SU-DHL-6 (cell line): ENCODE measurements at regions not wholly inside any gene's neighbourhood (a gene's known extent, or its start where the extent isn't known, plus 50 kb on each side); places are given as distances from the start of the nearest gene placed in this dataset.

Source experiments
- H2AFZ ChIP-seq: fragments of 200-600 bp; sonication (generic); 2 replicates; pipeline ENCODE4 v1.6.1; 2014; ENCODE audit warnings: low read depth, mild to moderate bottlenecking, moderate library complexity, mixed read lengths, antibody characterized with exemption, low read length; ENCODE audit not compliant: severe bottlenecking
- H3F3A ChIP-seq: fragments of 200-600 bp; shearing (Covaris generic); 2 replicates; pipeline ENCODE4 v1.6.0; 2016; ENCODE audit warnings: antibody characterized with exemption, mild to moderate bottlenecking; ENCODE audit not compliant: insufficient read depth
- H3K27ac ChIP-seq: fragments of 200-600 bp; sonication (generic); 2 replicates; pipeline ENCODE4 v1.5.1; 2016; ENCODE audit warnings: low read depth, mild to moderate bottlenecking, low read length, moderate library complexity, mixed read lengths
- H3K27me3 ChIP-seq: fragments of 200-600 bp; sonication (generic), shearing (Covaris generic); 2 replicates; pipeline ENCODE4 v1.6.0; 2014; ENCODE audit warnings: mild to moderate bottlenecking, low read length
- H3K36me3 ChIP-seq: fragments of 200-600 bp; sonication (generic); 2 replicates; pipeline ENCODE4 v1.6.1; 2014; ENCODE audit warnings: mild to moderate bottlenecking, low read length, mixed read lengths
- H3K4me2 ChIP-seq: fragments of 300-600, 200-600 bp; shearing (Covaris generic), sonication (generic); 2 replicates; pipeline ENCODE4 v1.6.0; 2014; ENCODE audit warnings: low read length, low read depth, mild to moderate bottlenecking; ENCODE audit not compliant: poor library complexity, severe bottlenecking
- H3K4me3 ChIP-seq: fragments of 200-600 bp; sonication (generic); 2 replicates; pipeline ENCODE4 v1.5.1; 2014; ENCODE audit warnings: antibody characterized with exemption, low read length, mild to moderate bottlenecking, mixed read lengths; ENCODE audit not compliant: insufficient read depth, poor library complexity, severe bottlenecking
- H3K79me2 ChIP-seq: fragments of 200-600 bp; sonication (generic); 2 replicates; pipeline ENCODE4 v1.6.1; 2014; ENCODE audit warnings: mild to moderate bottlenecking, low read length, moderate library complexity; ENCODE audit not compliant: insufficient read depth
- H3K9ac ChIP-seq: fragments of 200-600 bp; sonication (generic); 2 replicates; pipeline ENCODE4 v1.7.0; 2014; ENCODE audit warnings: mild to moderate bottlenecking, low read length
- H3K9me2 ChIP-seq: fragments of 200-600 bp; sonication (generic); replicated peaks from 2 replicates; pipeline ENCODE4 v1.6.1; 2014; ENCODE audit warnings: low read length; ENCODE audit not compliant: insufficient read depth
- H3K9me3 ChIP-seq: fragments of 200-600 bp; sonication (generic); 2 replicates; pipeline ENCODE4 v1.6.1; 2014; ENCODE audit warnings: low read length, mixed read lengths; ENCODE audit not compliant: insufficient read depth
- H4K20me1 ChIP-seq: fragments of 200-600 bp; sonication (generic); 2 replicates; pipeline ENCODE4 v1.6.1; 2014; ENCODE audit warnings: low read depth, mild to moderate bottlenecking, antibody characterized with exemption, low read length, moderate library complexity, mixed read lengths
- CTCF ChIP-seq: fragments of 200-600 bp; sonication (generic); IDR thresholded peaks from one replicate; pipeline ENCODE4 v1.5.1; 2017; ENCODE audit warnings: antibody characterized with exemption, mild to moderate bottlenecking, low read length, moderate library complexity; ENCODE audit not compliant: insufficient read depth, poor library complexity, severe bottlenecking
- EZH2phosphoT487 ChIP-seq: fragments of 200-600 bp; sonication (generic), shearing (Covaris generic); conservative IDR thresholded peaks from 2 replicates; pipeline ENCODE4 v1.6.1; 2018; ENCODE audit warnings: mild to moderate bottlenecking, antibody characterized with exemption, low read length, moderate library complexity, mixed read lengths

- Histone ChIP-seq H3K9ac (no peak overlapping the region), H4K20me1 (no peaks in the 10 kb centered on the region), H3F3A (no peaks in the 10 kb centered on the region), H2AFZ (no peak overlapping the region), H3K36me3 (no peaks in the 10 kb centered on the region), H3K9me2 (no peaks in the 10 kb centered on the region), H3K79me2 (no peaks in the 10 kb centered on the region), H3K9me3 (no peaks in the 10 kb centered on the region), H3K27ac (no peak overlapping the region), H3K27me3 (no peaks in the 10 kb centered on the region), H3K4me2 (no peak overlapping the region), H3K4me3 (no peak overlapping the region)
- TF ChIP-seq CTCF: no peak
- no peak for TF ChIP-seq EZH2phosphoT487
These were observed 389.7 kb downstream of the TAF11L14 start for GRCh38 chr5:18023986-18024385.

GRCh38 chr5:18024542-18024941, 390.3 kb downstream of the TAF11L14 start:
- no peaks in the 10 kb centered on the region for H3K27me3 ChIP-seq
- H3K9me2 ChIP-seq: no peaks in the 10 kb centered on the region
- H3K4me3 ChIP-seq: no peak overlapping the region
- H4K20me1 ChIP-seq: no peaks in the 10 kb centered on the region
- H2AFZ ChIP-seq: no peak overlapping the region
- H3K4me2 ChIP-seq: no peak overlapping the region
- H3K79me2 ChIP-seq: no peaks in the 10 kb centered on the region
- TF ChIP-seq EZH2phosphoT487 (no peak), CTCF (no peak)
- no peak overlapping the region for H3K27ac ChIP-seq
- no peaks in the 10 kb centered on the region for H3K9me3 ChIP-seq
- H3F3A ChIP-seq: no peaks in the 10 kb centered on the region
- no peaks in the 10 kb centered on the region for H3K36me3 ChIP-seq
- no peak overlapping the region for H3K9ac ChIP-seq

GRCh38 chr5:18027241-18027867, 393.1 kb downstream of the TAF11L14 start:
- Histone ChIP-seq H2AFZ (no peak overlapping the region), H3K9me3 (no peaks in the 10 kb centered on the region), H3K9ac (no peak overlapping the region), H4K20me1 (no peaks in the 10 kb centered on the region), H3K9me2 (no peaks in the 10 kb centered on the region), H3K36me3 (no peaks in the 10 kb centered on the region), H3K4me2 (no peak overlapping the region), H3K79me2 (no peaks in the 10 kb centered on the region), H3K27me3 (no peaks in the 10 kb centered on the region), H3K4me3 (no peak overlapping the region), H3K27ac (no peak overlapping the region), H3F3A (no peaks in the 10 kb centered on the region)
- TF ChIP-seq EZH2phosphoT487: no peak
- no peak for TF ChIP-seq CTCF

- Histone ChIP-seq H3K27ac (no peak overlapping the region), H3K9me2 (no peaks in the 10 kb centered on the region), H4K20me1 (no peaks in the 10 kb centered on the region), H3K36me3 (no peaks in the 10 kb centered on the region), H3K9ac (no peak overlapping the region), H3K9me3 (no peaks in the 10 kb centered on the region), H3K27me3 (no peaks in the 10 kb centered on the region), H3F3A (no peaks in the 10 kb centered on the region), H2AFZ (no peak overlapping the region), H3K79me2 (no peaks in the 10 kb centered on the region), H3K4me3 (no peak overlapping the region), H3K4me2 (no peak overlapping the region)
- TF ChIP-seq EZH2phosphoT487 (no peak), CTCF (no peak)
These were observed 393.8 kb downstream of the TAF11L14 start for GRCh38 chr5:18028036-18028435.
